A549 (cell line): ENCODE measurements at regions not wholly inside any gene's neighbourhood (a gene's known extent, or its start where the extent isn't known, plus 50 kb on each side); places are given as distances from the start of the nearest gene placed in this dataset.

Experiments used
- ATAC-seq, 2 experiments: fragments of 200-7000 bp in 1 of 2; fragments of >200 bp in 1 of 2; cut with Nextera tagmentation in 1 of 2; cut with Tn5 transposase in 1 of 2; 3 replicates each; pipeline versions ENCODE4 v1.8.0 to v1.9.1; 2018 to 2020; ENCODE audit warnings: mild to moderate bottlenecking in 1 of 2, moderate library complexity in 1 of 2
- CTCF ChIA-PET: fragments of 300-600 bp; sonication (Branson Sonifier 250); formaldehyde crosslinking; extraction: SDS; loops from one replicate; lab custom pipeline; 2021; ENCODE audit warnings: antibody characterized with exemption, inconsistent platforms; lab: Yijun Ruan, JAX
- POLR2A ChIA-PET: fragments of 350-600 bp; formaldehyde crosslinking; extraction: SDS; loops from one replicate; lab custom pipeline; 2021; ENCODE audit warnings: antibody characterized with exemption, inconsistent platforms; lab: Yijun Ruan, JAX
- DNase-seq, 2 experiments: peaks; one replicate each; pipeline versions ENCODE4 v3.0.0 to v3.0.0-alpha.2; 2011 to 2016; ENCODE audit warnings: low read depth in 1 of 2, low spot score in 1 of 2
- FAIRE-seq: peaks from 2 replicates; lab custom pipeline; 2011; peaks lifted over from hg19 to GRCh38; lab: Jason Lieb, UNC
- H3K27ac ChIP-seq, 2 experiments: fragments of >200 bp; sonication (Bioruptor Twin); formaldehyde crosslinking; 3 replicates each; pipeline ENCODE4 v1.5.1; 2016 to 2017
- H3K4me1 ChIP-seq: fragments of >200 bp; sonication (Bioruptor Twin); formaldehyde crosslinking; 3 replicates; pipeline ENCODE4 v1.6.1; 2016
- H3K4me2 ChIP-seq: fragments of >200 bp; sonication (Bioruptor Twin); formaldehyde crosslinking; 3 replicates; pipeline ENCODE4 v1.6.1; 2016
- H3K4me3 ChIP-seq: fragments of >200 bp; sonication (Bioruptor Twin); formaldehyde crosslinking; 3 replicates; pipeline ENCODE4 v1.5.1; 2016
- H3K9me3 ChIP-seq: fragments of >200 bp; sonication (Bioruptor Twin); formaldehyde crosslinking; 3 replicates; pipeline ENCODE4 v1.6.1; 2016
- BHLHE40 ChIP-seq: IDR thresholded peaks from 2 replicates; pipeline ENCODE4 v1.6.1; 2012; ENCODE audit warnings: low read depth, low read length, inconsistent platforms
- CBX2 ChIP-seq: fragments of 200-600 bp; sonication (generic); IDR thresholded peaks from 2 replicates; pipeline ENCODE4 v1.6.1; 2016; ENCODE audit warnings: low read depth, mild to moderate bottlenecking, borderline replicate concordance
- CEBPB ChIP-seq, 2 experiments: fragments of >200 bp in 1 of 2; sonication (Bioruptor Twin) in 1 of 2; formaldehyde crosslinking in 1 of 2; IDR thresholded peaks; 2 replicates each; pipeline ENCODE4 v1.6.1; 2012 to 2016
- EHF ChIP-seq: fragments of 250-450 bp; sonication (Bioruptor Pico); IDR thresholded peaks from 2 replicates; pipeline ENCODE4 v1.5.0; 2020; ENCODE audit warnings: mild to moderate bottlenecking
- EHMT2 ChIP-seq: fragments of 200-600 bp; sonication (generic); IDR thresholded peaks from 2 replicates; pipeline ENCODE4 v1.6.1; 2016; ENCODE audit warnings: antibody characterized with exemption, low read depth, mild to moderate bottlenecking, moderate library complexity
- ESRRA ChIP-seq: fragments of 150-350 bp; IDR thresholded peaks from 2 replicates; pipeline ENCODE4 v1.6.1; 2014; ENCODE audit warnings: mild to moderate bottlenecking, low read length, borderline replicate concordance
- FOSL2 ChIP-seq, 2 experiments: fragments of 450-650 bp in 1 of 2; fragments of >200 bp in 1 of 2; sonication (Bioruptor Twin) in 1 of 2; formaldehyde crosslinking; IDR thresholded peaks; 2 replicates each; pipeline versions ENCODE4 v1.5.0 to v1.6.1; 2016 to 2020; ENCODE audit warnings: mild to moderate bottlenecking in 1 of 2, moderate library complexity in 1 of 2
- GATA3 ChIP-seq: IDR thresholded peaks from 2 replicates; pipeline ENCODE4 v1.6.1; 2012; ENCODE audit warnings: borderline replicate concordance
- HDAC2 ChIP-seq: fragments of 200-600 bp; sonication (generic); IDR thresholded peaks from 2 replicates; pipeline ENCODE4 v1.6.1; 2016
- HOXA7 ChIP-seq: fragments of 250-450 bp; sonication (Bioruptor Pico); IDR thresholded peaks from 2 replicates; pipeline ENCODE4 v1.5.0; 2020; ENCODE audit warnings: mild to moderate bottlenecking, moderate library complexity
- HOXB13 ChIP-seq: fragments of 250-450 bp; sonication (Bioruptor Pico); IDR thresholded peaks from 2 replicates; pipeline ENCODE4 v1.5.0; 2020; ENCODE audit warnings: low read depth, mild to moderate bottlenecking, moderate library complexity
- KDM5A ChIP-seq: fragments of 200-600 bp; sonication (generic); IDR thresholded peaks from 2 replicates; pipeline ENCODE4 v1.6.1; 2016; ENCODE audit warnings: antibody characterized with exemption, mild to moderate bottlenecking
- MAZ ChIP-seq: fragments of 150-350 bp; IDR thresholded peaks from 2 replicates; pipeline ENCODE4 v1.6.1; 2014; ENCODE audit warnings: antibody characterized with exemption, low read depth, low read length, borderline replicate concordance
- MYC ChIP-seq: IDR thresholded peaks from 2 replicates; pipeline ENCODE4 v1.6.1; 2012; ENCODE audit warnings: mild to moderate bottlenecking, inconsistent platforms, low read length, improper control_type of control experiment, borderline replicate concordance
- NFE2L2 ChIP-seq: fragments of 150-350 bp; conservative IDR thresholded peaks from 2 replicates; pipeline ENCODE4 v1.6.1; 2014; ENCODE audit warnings: low read length
- PHF8 ChIP-seq: fragments of 200-600 bp; sonication (generic); IDR thresholded peaks from 2 replicates; pipeline ENCODE4 v1.6.1; 2016; ENCODE audit warnings: low read depth, mild to moderate bottlenecking, antibody characterized with exemption, moderate library complexity, borderline replicate concordance
- RAD21 ChIP-seq, 2 experiments: fragments of >200 bp in 1 of 2; sonication (Bioruptor Twin) in 1 of 2; formaldehyde crosslinking in 1 of 2; IDR thresholded peaks in 1 of 2; conservative IDR thresholded peaks in 1 of 2; 2 replicates in 1 of 2; 3 replicates in 1 of 2; pipeline ENCODE4 v1.6.1; 2012 to 2018; ENCODE audit warnings: inconsistent platforms in 1 of 2
- RNF2 ChIP-seq: fragments of 200-600 bp; sonication (generic); IDR thresholded peaks from 2 replicates; pipeline ENCODE4 v1.6.1; 2016; ENCODE audit warnings: low read depth, mild to moderate bottlenecking, antibody characterized with exemption, moderate library complexity, borderline replicate concordance
- TFCP2L1 ChIP-seq: fragments of 250-450 bp; sonication (Bioruptor Pico); IDR thresholded peaks from 2 replicates; pipeline ENCODE4 v1.5.0; 2021; ENCODE audit warnings: mild to moderate bottlenecking
- ZC3H11A ChIP-seq: fragments of 450-650 bp; IDR thresholded peaks from 2 replicates; pipeline ENCODE4 v1.6.1; 2014; ENCODE audit warnings: antibody characterized with exemption, mild to moderate bottlenecking
- ZNF302 ChIP-seq: fragments of 250-450 bp; sonication (Bioruptor Pico); IDR thresholded peaks from 2 replicates; pipeline ENCODE4 v1.9.0; 2021; ENCODE audit warnings: inconsistent platforms, mild to moderate bottlenecking, moderate library complexity
- WGBS: methylation state at CpG from one replicate; pipeline ENCODE4 v1.1.6; 2017; ENCODE audit errors: missing lambda C conversion rate; 5-methylcytosine and 5-hydroxymethylcytosine counted together
- TF ChIP-seq, protein P1 (sequence below): fragments of 200-600 bp; sonication (generic); IDR thresholded peaks from 2 replicates; pipeline ENCODE4 v1.6.1; 2016; ENCODE audit warnings: antibody characterized with exemption, mild to moderate bottlenecking, moderate library complexity
- TF ChIP-seq, protein P2 (sequence below): IDR thresholded peaks from 2 replicates; pipeline ENCODE4 v1.6.1; 2012
- TF ChIP-seq, protein P3 (sequence below): fragments of 250-450 bp; sonication (Bioruptor Pico); IDR thresholded peaks from 2 replicates; pipeline ENCODE4 v1.5.0; 2020; ENCODE audit warnings: low read depth, mild to moderate bottlenecking, moderate library complexity
- TF ChIP-seq, protein P4 (sequence below): fragments of 150-350 bp; IDR thresholded peaks from 2 replicates; pipeline ENCODE4 v1.6.1; 2014; ENCODE audit warnings: low read depth, mild to moderate bottlenecking, low read length
- TF ChIP-seq, protein P5 (sequence below): fragments of >200 bp; sonication (Bioruptor Twin); formaldehyde crosslinking; IDR thresholded peaks from 3 replicates; pipeline ENCODE4 v1.5.1; 2016

DNA sequence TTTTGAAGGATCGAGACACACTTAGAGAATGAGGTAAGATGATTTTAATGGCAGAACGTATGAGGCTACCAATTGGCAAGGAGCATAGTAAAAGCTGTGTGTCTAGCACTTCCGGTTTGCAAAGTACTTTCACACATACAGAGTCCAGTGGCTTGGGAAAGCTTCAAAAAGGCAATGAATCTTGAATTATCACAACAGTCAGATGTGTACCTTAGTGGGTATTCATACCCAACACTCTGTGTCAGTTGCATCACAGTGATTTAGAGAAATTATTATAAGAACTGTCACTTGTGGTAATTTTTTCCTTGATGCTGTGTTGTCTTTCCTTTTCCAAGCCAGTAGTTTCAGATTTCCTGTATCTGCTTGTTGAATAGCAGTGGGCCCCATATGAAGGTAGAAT, 424.1 kb downstream of the PCNX1 start:
- no peaks in the 10 kb centered on the region for H3K9me3 ChIP-seq
- no peak overlapping the region for H3K4me3 ChIP-seq
- H3K4me2 ChIP-seq = no peak overlapping the region
- ATAC-seq (no peak), FAIRE-seq (no peak), DNase-seq (no peak)
- no peak overlapping the region for H3K27ac ChIP-seq
- CTCF ChIA-PET = no interaction called here
- H3K4me1 ChIP-seq = no peaks in the 10 kb centered on the region
- POLR2A ChIA-PET = no interaction called here
- TF ChIP-seq MAZ (no peak), EHMT2 (no peak), TFCP2L1 (CRISPR knock-in tag) (no peak), NFE2L2 (no peak), ZNF302 (no peak), HOXB13 (no peak), CBX2 (no peak), HOXA7 (no peak)
- TF ChIP-seq, protein P1, sequence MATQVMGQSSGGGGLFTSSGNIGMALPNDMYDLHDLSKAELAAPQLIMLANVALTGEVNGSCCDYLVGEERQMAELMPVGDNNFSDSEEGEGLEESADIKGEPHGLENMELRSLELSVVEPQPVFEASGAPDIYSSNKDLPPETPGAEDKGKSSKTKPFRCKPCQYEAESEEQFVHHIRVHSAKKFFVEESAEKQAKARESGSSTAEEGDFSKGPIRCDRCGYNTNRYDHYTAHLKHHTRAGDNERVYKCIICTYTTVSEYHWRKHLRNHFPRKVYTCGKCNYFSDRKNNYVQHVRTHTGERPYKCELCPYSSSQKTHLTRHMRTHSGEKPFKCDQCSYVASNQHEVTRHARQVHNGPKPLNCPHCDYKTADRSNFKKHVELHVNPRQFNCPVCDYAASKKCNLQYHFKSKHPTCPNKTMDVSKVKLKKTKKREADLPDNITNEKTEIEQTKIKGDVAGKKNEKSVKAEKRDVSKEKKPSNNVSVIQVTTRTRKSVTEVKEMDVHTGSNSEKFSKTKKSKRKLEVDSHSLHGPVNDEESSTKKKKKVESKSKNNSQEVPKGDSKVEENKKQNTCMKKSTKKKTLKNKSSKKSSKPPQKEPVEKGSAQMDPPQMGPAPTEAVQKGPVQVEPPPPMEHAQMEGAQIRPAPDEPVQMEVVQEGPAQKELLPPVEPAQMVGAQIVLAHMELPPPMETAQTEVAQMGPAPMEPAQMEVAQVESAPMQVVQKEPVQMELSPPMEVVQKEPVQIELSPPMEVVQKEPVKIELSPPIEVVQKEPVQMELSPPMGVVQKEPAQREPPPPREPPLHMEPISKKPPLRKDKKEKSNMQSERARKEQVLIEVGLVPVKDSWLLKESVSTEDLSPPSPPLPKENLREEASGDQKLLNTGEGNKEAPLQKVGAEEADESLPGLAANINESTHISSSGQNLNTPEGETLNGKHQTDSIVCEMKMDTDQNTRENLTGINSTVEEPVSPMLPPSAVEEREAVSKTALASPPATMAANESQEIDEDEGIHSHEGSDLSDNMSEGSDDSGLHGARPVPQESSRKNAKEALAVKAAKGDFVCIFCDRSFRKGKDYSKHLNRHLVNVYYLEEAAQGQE = no peak
- 59% methylated on average over 3 of the region's 3 CpGs for WGBS

DNA sequence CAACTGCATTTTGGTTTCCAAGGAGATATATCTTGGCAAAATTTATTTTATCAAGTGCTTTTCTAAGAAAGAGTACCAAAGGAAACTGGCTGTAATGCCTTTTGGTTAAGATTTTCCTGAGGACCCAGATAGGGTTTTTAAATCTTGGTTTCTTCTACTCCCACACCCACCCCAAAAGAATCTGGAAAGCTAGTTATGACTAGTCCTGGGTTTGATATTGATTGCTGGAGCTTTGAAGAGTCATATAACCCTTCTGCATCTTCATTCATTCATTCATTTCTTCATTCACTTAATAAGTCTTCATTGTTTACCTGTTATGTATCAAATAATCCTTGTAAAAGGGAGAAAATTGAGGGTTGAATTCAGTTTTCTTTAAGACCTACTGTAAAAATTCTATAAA, 425.2 kb downstream of the PCNX1 start:
- TF ChIP-seq MYC (no peak), EHF (no peak), PHF8 (no peak), HOXB13 (no peak), GATA3 (no peak), RNF2 (no peak), ESRRA (no peak)
- TF ChIP-seq, protein P2, sequence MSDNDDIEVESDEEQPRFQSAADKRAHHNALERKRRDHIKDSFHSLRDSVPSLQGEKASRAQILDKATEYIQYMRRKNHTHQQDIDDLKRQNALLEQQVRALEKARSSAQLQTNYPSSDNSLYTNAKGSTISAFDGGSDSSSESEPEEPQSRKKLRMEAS = no peak
- TF ChIP-seq, protein P3, sequence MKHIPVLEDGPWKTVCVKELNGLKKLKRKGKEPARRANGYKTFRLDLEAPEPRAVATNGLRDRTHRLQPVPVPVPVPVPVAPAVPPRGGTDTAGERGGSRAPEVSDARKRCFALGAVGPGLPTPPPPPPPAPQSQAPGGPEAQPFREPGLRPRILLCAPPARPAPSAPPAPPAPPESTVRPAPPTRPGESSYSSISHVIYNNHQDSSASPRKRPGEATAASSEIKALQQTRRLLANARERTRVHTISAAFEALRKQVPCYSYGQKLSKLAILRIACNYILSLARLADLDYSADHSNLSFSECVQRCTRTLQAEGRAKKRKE = no peak
- FAIRE-seq (no peak), ATAC-seq (no peak), DNase-seq (no peak)
- H3K9me3 ChIP-seq = no peaks in the 10 kb centered on the region
- no peak overlapping the region for H3K4me3 ChIP-seq
- no peak overlapping the region for H3K4me2 ChIP-seq
- H3K27ac ChIP-seq = no peak overlapping the region
- H3K4me1 ChIP-seq = no peaks in the 10 kb centered on the region
- CTCF ChIA-PET = interaction anchor here (0.5 kb wide), 1 partner anchor 887 kb away, joined by 4 read pairs; no protein-coding TSS in a partner anchor
- POLR2A ChIA-PET = no interaction called here

DNA sequence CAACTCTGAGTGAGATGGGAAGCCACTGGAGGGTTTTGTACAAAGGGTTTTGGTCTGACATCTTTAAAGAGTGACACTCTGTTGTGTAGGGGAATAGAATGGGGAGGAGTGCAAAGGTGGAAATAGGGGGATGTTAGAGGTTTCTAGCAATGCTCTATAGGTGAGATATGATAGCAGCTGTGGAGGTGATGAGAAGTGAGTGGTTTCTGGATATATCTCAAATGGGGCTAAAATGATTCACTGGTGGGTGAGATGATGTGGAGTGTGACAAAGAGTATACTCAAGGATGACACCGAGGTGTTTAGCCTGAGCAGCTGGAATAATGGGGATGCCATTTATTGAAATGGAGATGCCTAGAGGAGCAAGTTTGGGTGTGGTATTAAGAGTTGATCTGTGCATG, 426.4 kb downstream of the PCNX1 start:
- POLR2A ChIA-PET = no interaction called here
- Histone ChIP-seq H3K27ac (no peak overlapping the region), H3K4me3 (no peak overlapping the region)
- CTCF ChIA-PET = no interaction called here
- no peak for ATAC-seq
- TF ChIP-seq GATA3 = no peak
- TF ChIP-seq EHMT2 = no peak
- no peak for TF ChIP-seq HDAC2
- TF ChIP-seq KDM5A = no peak
- no peak for TF ChIP-seq FOSL2 (IDR thresholded peaks at IDR 0.05)
- TF ChIP-seq FOSL2 (CRISPR knock-in tag; IDR thresholded peaks at IDR 0.05) = no peak
- TF ChIP-seq RAD21 (conservative IDR thresholded peaks at IDR 0.05 in 1 of 2, IDR thresholded peaks at IDR 0.05 in 1 of 2) = no peak
- TF ChIP-seq BHLHE40 = no peak
- TF ChIP-seq, protein P4, sequence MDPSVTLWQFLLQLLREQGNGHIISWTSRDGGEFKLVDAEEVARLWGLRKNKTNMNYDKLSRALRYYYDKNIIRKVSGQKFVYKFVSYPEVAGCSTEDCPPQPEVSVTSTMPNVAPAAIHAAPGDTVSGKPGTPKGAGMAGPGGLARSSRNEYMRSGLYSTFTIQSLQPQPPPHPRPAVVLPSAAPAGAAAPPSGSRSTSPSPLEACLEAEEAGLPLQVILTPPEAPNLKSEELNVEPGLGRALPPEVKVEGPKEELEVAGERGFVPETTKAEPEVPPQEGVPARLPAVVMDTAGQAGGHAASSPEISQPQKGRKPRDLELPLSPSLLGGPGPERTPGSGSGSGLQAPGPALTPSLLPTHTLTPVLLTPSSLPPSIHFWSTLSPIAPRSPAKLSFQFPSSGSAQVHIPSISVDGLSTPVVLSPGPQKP = no peak
- TF ChIP-seq, protein P5, sequence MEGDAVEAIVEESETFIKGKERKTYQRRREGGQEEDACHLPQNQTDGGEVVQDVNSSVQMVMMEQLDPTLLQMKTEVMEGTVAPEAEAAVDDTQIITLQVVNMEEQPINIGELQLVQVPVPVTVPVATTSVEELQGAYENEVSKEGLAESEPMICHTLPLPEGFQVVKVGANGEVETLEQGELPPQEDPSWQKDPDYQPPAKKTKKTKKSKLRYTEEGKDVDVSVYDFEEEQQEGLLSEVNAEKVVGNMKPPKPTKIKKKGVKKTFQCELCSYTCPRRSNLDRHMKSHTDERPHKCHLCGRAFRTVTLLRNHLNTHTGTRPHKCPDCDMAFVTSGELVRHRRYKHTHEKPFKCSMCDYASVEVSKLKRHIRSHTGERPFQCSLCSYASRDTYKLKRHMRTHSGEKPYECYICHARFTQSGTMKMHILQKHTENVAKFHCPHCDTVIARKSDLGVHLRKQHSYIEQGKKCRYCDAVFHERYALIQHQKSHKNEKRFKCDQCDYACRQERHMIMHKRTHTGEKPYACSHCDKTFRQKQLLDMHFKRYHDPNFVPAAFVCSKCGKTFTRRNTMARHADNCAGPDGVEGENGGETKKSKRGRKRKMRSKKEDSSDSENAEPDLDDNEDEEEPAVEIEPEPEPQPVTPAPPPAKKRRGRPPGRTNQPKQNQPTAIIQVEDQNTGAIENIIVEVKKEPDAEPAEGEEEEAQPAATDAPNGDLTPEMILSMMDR = no peak
- no peak for TF ChIP-seq ZC3H11A
- no peak for TF ChIP-seq CEBPB (IDR thresholded peaks at IDR 0.05)
- TF ChIP-seq PHF8 = no peak
- no peak for TF ChIP-seq MAZ
- TF ChIP-seq, all 56 proteins: peak for 0
- DNase-seq = no peak
- no peaks in the 10 kb centered on the region for H3K4me1 ChIP-seq
- 35% methylated on average over 1 of the region's 1 CpG for WGBS
- no peak overlapping the region for H3K4me2 ChIP-seq
- no peak for FAIRE-seq
- no peaks in the 10 kb centered on the region for H3K9me3 ChIP-seq
